Neural cell (in vitro differentiated cells): ENCODE measurements at regions not wholly inside any gene's neighbourhood (a gene's known extent, or its start where the extent isn't known, plus 50 kb on each side); places are given as distances from the start of the nearest gene placed in this dataset.

Experiments used
- H2AFZ ChIP-seq: fragments of 200-600, 300-800 bp; sonication (generic), shearing (Covaris generic); 2 replicates; pipeline ENCODE4 v1.6.0; 2014; ENCODE audit warnings: low read depth, mild to moderate bottlenecking, antibody characterized with exemption, low read length, moderate library complexity
- H3F3A ChIP-seq: fragments of 200-600 bp; shearing (Covaris generic); 2 replicates; pipeline ENCODE4 v1.6.1; 2016; ENCODE audit warnings: mild to moderate bottlenecking, moderate library complexity, mixed read lengths, antibody characterized with exemption, low read length; ENCODE audit not compliant: insufficient read depth, poor library complexity, severe bottlenecking
- H3K27ac ChIP-seq: fragments of 200-600, 300-800 bp; sonication (generic), shearing (Covaris generic); 2 replicates; pipeline ENCODE4 v1.5.1; 2014; ENCODE audit warnings: mild to moderate bottlenecking, low read length, moderate library complexity
- H3K27me3 ChIP-seq: fragments of 300-800, 200-600 bp; sonication (generic), shearing (Covaris generic); 2 replicates; pipeline ENCODE4 v1.6.0; 2014; ENCODE audit warnings: mild to moderate bottlenecking, low read depth, low read length, moderate library complexity; ENCODE audit not compliant: insufficient read depth
- H3K36me3 ChIP-seq: fragments of 300-800, 200-600 bp; sonication (generic), shearing (Covaris generic); 2 replicates; pipeline ENCODE4 v1.5.1; 2014; ENCODE audit warnings: mild to moderate bottlenecking, antibody characterized with exemption, low read length, moderate library complexity; ENCODE audit not compliant: insufficient read depth
- H3K4me2 ChIP-seq: fragments of 300-800, 200-600 bp; sonication (generic), shearing (Covaris generic); 2 replicates; pipeline ENCODE4 v1.6.0; 2014; ENCODE audit warnings: mild to moderate bottlenecking, low read length
- H3K4me3 ChIP-seq: fragments of 300-800, 200-600 bp; sonication (generic), shearing (Covaris generic); 2 replicates; pipeline ENCODE4 v1.5.1; 2014; ENCODE audit warnings: mild to moderate bottlenecking, low read length, moderate library complexity
- H3K79me2 ChIP-seq: fragments of 200-600 bp; shearing (Covaris generic); replicated peaks from 2 replicates; pipeline ENCODE4 v1.6.0; 2014; ENCODE audit warnings: mild to moderate bottlenecking, low read length, moderate library complexity; ENCODE audit not compliant: insufficient read depth
- H3K9ac ChIP-seq: fragments of 300-800, 200-600 bp; sonication (generic), shearing (Covaris generic); 2 replicates; pipeline ENCODE4 v1.6.1; 2016; ENCODE audit warnings: mild to moderate bottlenecking, low read length, mixed read lengths
- H3K9me2 ChIP-seq: fragments of 200-600 bp; shearing (Covaris generic); 2 replicates; pipeline ENCODE4 v1.6.1; 2016; ENCODE audit warnings: mild to moderate bottlenecking, low read length, mixed read lengths; ENCODE audit not compliant: insufficient read depth
- H3K9me3 ChIP-seq: fragments of 200-600, 300-800 bp; sonication (generic), shearing (Covaris generic); 2 replicates; pipeline ENCODE4 v1.6.1; 2016; ENCODE audit warnings: mild to moderate bottlenecking, mixed run types, low read length, moderate library complexity, mixed read lengths
- H4K20me1 ChIP-seq: fragments of 200-600 bp; shearing (Covaris generic); 2 replicates; pipeline ENCODE4 v1.6.1; 2016; ENCODE audit warnings: mild to moderate bottlenecking, mixed run types; ENCODE audit not compliant: insufficient read depth
- CTCF ChIP-seq: fragments of 450-650 bp; IDR thresholded peaks from 2 replicates; pipeline ENCODE4 v1.5.1; 2014; ENCODE audit warnings: antibody characterized with exemption, mild to moderate bottlenecking, moderate library complexity; ENCODE audit not compliant: poor library complexity, severe bottlenecking
- EP300 ChIP-seq: fragments of 450-650 bp; conservative IDR thresholded peaks from 2 replicates; pipeline ENCODE4 v1.6.1; 2014; ENCODE audit warnings: antibody characterized with exemption, mild to moderate bottlenecking, moderate library complexity; ENCODE audit not compliant: poor library complexity, severe bottlenecking
- EZH2 ChIP-seq: fragments of 200-600, 300-800 bp; shearing (Covaris generic), sonication (generic); IDR thresholded peaks from 2 replicates; pipeline ENCODE4 v1.6.1; 2014; ENCODE audit warnings: antibody characterized with exemption, low read length, borderline replicate concordance, mild to moderate bottlenecking; ENCODE audit not compliant: insufficient read depth, poor library complexity, severe bottlenecking
- MXI1 ChIP-seq: fragments of 450-650 bp; conservative IDR thresholded peaks from 2 replicates; pipeline ENCODE4 v1.6.1; 2014; ENCODE audit warnings: antibody characterized with exemption, mild to moderate bottlenecking; ENCODE audit not compliant: poor library complexity, severe bottlenecking
- POLR2AphosphoS5 ChIP-seq: IDR thresholded peaks from 2 replicates; pipeline ENCODE4 v1.6.1; 2012
- RAD21 ChIP-seq: fragments of 450-650 bp; conservative IDR thresholded peaks from 2 replicates; pipeline ENCODE4 v1.6.1; 2014; ENCODE audit warnings: antibody characterized with exemption, mild to moderate bottlenecking, moderate library complexity
- REST ChIP-seq: IDR thresholded peaks from 2 replicates; pipeline ENCODE4 v1.6.1; 2012; ENCODE audit warnings: borderline replicate concordance
- SMC3 ChIP-seq: fragments of 450-650 bp; conservative IDR thresholded peaks from 2 replicates; pipeline ENCODE4 v1.6.1; 2014; ENCODE audit warnings: antibody characterized with exemption, mild to moderate bottlenecking, moderate library complexity; ENCODE audit not compliant: poor library complexity
- TAF1 ChIP-seq: IDR thresholded peaks from 2 replicates; pipeline ENCODE4 v1.6.1; 2012; ENCODE audit warnings: low read depth

DNA sequence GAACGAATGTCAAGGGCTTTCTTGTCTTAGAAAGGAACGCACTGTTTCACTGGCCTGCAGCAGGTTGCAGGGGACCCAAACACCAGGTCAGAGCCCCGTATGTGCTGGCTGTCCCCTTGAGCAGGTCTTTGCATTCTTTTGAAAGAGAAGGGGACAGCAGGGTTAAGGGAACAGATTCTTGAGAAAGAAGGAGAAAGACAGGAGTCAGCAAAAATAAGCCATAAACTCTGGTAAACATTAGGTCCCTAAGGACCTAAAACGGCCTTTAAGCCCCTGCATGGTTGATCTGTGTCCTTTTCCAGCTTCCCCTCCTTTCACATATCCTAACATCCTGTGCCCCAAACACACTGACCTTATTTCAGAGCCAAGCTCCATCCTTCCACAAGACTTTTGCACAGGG is 190.8 kb upstream of the ADRA1B start:
- no peaks in the 10 kb centered on the region for H3K9me2 ChIP-seq
- no peaks in the 10 kb centered on the region for H3K79me2 ChIP-seq
- H3K9me3 ChIP-seq: no peaks in the 10 kb centered on the region
- H3K27ac ChIP-seq: no peak overlapping the region
- no peaks in the 10 kb centered on the region for H3F3A ChIP-seq
- H3K4me3 ChIP-seq: no peak overlapping the region
- H3K4me2 ChIP-seq: no peak overlapping the region
- H3K9ac ChIP-seq: no peak overlapping the region
- H3K36me3 ChIP-seq: no peaks in the 10 kb centered on the region
- no peaks in the 10 kb centered on the region for H4K20me1 ChIP-seq
- no peak overlapping the region for H2AFZ ChIP-seq
- TF ChIP-seq EZH2 (no peak), CTCF (no peak), TAF1 (no peak), POLR2AphosphoS5 (no peak), REST (no peak), MXI1 (no peak), RAD21 (no peak), EP300 (no peak), SMC3 (no peak)
- H3K27me3 ChIP-seq: no peaks in the 10 kb centered on the region

DNA sequence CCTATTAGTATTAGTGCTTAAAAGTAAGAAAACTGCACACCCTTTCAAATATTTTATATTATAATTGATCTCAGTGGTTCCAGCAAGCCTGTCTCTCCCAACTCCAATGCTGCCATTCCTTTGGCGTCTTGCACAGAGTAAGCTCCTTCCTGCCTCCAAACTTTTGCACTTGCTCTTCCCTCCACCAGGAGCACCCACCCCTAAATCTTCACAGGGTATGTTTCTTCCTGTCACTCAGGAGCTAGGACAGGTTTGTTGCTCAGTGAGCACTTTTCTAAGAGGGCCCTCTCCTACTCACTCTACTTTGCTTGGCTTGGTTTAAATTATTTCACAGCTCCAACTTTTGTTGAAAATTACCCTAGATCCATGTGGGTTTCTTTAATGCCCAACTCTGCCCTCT is 189.1 kb upstream of the ADRA1B start:
- H3K27ac ChIP-seq: no peak overlapping the region
- H2AFZ ChIP-seq: no peak overlapping the region
- no peak overlapping the region for H3K4me2 ChIP-seq
- H3K9ac ChIP-seq: no peak overlapping the region
- H3K27me3 ChIP-seq: no peaks in the 10 kb centered on the region
- no peaks in the 10 kb centered on the region for H3K9me3 ChIP-seq
- H3F3A ChIP-seq: no peaks in the 10 kb centered on the region
- TF ChIP-seq RAD21 (no peak), CTCF (no peak), POLR2AphosphoS5 (no peak), MXI1 (no peak), EP300 (no peak), REST (no peak), EZH2 (no peak), SMC3 (no peak), TAF1 (no peak)
- H3K9me2 ChIP-seq: no peaks in the 10 kb centered on the region
- no peaks in the 10 kb centered on the region for H4K20me1 ChIP-seq
- H3K79me2 ChIP-seq: no peaks in the 10 kb centered on the region
- no peak overlapping the region for H3K4me3 ChIP-seq
- H3K36me3 ChIP-seq: no peaks in the 10 kb centered on the region
